Effector memory CD4-positive, alpha-beta T cell (primary cell): ENCODE measurements at regions not wholly inside any gene's neighbourhood (a gene's known extent, or its start where the extent isn't known, plus 50 kb on each side); places are given as distances from the start of the nearest gene placed in this dataset.
"Not testable (repeated sequence)": the region's sequence is repeated elsewhere in the genome, so short reads cannot be mapped to it uniquely, and the experiment has no call there.

Experiments
- DNase-seq, 3 donors: peaks; one replicate each; pipeline ENCODE4 v3.0.0-alpha.2; 2020
- H3K27ac ChIP-seq: 2 replicates; pipeline ENCODE4 v1.7.0; 2013; ENCODE audit warnings: mild to moderate bottlenecking, low read length, moderate library complexity; ENCODE audit not compliant: insufficient read depth, poor library complexity, severe bottlenecking
- H3K27me3 ChIP-seq: replicated peaks from 2 replicates; pipeline ENCODE4 v1.7.0; 2013; ENCODE audit warnings: mild to moderate bottlenecking, low read length; ENCODE audit not compliant: insufficient read depth, control insufficient read depth, poor library complexity, severe bottlenecking
- H3K36me3 ChIP-seq: 2 replicates; pipeline ENCODE4 v1.7.0; 2013; ENCODE audit warnings: mild to moderate bottlenecking, low read length, moderate library complexity; ENCODE audit not compliant: control insufficient read depth, insufficient read depth
- H3K4me1 ChIP-seq: 2 replicates; pipeline ENCODE4 v1.7.0; 2013; ENCODE audit warnings: low read length, mild to moderate bottlenecking; ENCODE audit not compliant: control insufficient read depth, insufficient read depth, poor library complexity, severe bottlenecking
- H3K4me3 ChIP-seq: 2 replicates; pipeline ENCODE4 v1.7.0; 2013; ENCODE audit warnings: low read length, low read depth, mild to moderate bottlenecking; ENCODE audit not compliant: insufficient read depth, poor library complexity, severe bottlenecking
- H3K9me3 ChIP-seq: 2 replicates; pipeline ENCODE4 v1.7.0; 2013; ENCODE audit warnings: mild to moderate bottlenecking, low read length, moderate library complexity; ENCODE audit not compliant: control insufficient read depth

DNA sequence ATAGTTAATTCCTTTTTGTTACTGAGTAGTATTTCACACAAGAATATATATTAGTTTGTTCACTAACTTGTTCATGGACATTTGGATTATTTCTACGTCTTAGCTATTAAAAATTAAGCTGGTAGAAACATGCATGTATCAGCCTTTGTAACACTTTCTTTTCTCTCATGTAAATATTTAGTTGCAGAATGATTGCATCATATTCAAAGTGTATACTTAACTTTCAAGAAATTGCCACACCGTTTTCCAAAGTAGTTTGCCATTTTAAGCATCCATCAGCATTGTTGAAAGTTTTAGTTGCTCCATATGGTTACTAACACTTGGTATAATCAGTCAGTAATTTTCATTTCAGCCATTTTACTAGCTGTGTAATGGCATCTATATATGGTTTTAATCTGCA lies 666.9 kb downstream of the NXPH1 start:
- no peaks in the 10 kb centered on the region for H3K9me3 ChIP-seq
- DNase-seq = no peak
- H3K4me1 ChIP-seq = no peaks in the 10 kb centered on the region
- H3K4me3 ChIP-seq = no peak overlapping the region
- H3K36me3 ChIP-seq = no peaks in the 10 kb centered on the region
- H3K27me3 ChIP-seq = no peaks in the 10 kb centered on the region
- H3K27ac ChIP-seq = no peak overlapping the region

DNA sequence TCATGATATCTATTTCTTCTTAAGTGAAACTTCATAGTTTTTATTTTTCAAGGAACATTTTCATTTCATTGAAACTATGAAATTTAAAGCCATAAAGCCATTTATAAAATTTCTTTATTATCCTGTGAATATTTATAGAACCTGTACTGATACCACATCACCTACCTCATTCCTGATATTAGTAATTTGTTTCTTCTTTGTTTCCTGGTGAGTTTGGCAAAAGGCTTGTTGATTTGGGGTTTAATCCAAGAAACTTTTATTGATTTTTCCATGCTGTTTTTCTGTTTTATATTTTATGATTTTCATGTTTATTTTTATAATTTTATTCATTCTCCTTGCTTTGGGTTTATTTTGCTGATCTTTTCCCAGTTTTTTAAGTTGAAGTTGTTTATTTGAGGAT lies 669.4 kb downstream of the NXPH1 start:
- DNase-seq = no peak

GRCh38 chr7:9106747-9107146 lies 673.3 kb downstream of the NXPH1 start:
- Histone ChIP-seq H3K9me3 (no peaks in the 10 kb centered on the region), H3K27me3 (no peaks in the 10 kb centered on the region), H3K4me1 (no peaks in the 10 kb centered on the region), H3K36me3 (no peaks in the 10 kb centered on the region), H3K27ac (no peak overlapping the region), H3K4me3 (no peak overlapping the region)
- DNase-seq = no peak

More for the DNA sequence above, 669.4 kb downstream of the NXPH1 start:
- Histone ChIP-seq H3K4me3 (no peak overlapping the region), H3K36me3 (no peaks in the 10 kb centered on the region), H3K4me1 (no peaks in the 10 kb centered on the region), H3K27ac (no peak overlapping the region), H3K9me3 (no peaks in the 10 kb centered on the region), H3K27me3 (no peaks in the 10 kb centered on the region)

DNA sequence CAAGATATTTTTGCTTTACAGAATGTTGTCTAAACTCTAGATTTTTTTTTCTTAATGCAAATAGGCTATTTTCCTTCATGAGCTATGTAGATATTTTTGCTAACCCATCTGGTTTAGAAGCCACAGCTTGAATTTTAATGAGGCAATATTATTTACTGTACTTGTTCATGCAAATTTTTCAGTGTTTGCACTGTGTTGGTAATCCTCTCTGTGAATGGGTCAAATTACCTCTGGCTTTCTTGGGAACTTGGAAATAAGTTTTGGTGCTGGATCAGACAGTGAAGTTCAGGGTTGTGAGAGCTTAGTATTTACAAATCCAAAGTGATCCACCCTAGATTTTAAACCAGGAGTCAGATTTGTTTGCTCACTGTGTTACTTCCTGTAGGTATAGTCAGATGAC lies 686.9 kb downstream of the NXPH1 start:
- Histone ChIP-seq H3K4me1 (no peaks in the 10 kb centered on the region), H3K9me3 (no peaks in the 10 kb centered on the region), H3K27ac (no peak overlapping the region), H3K27me3 (no peaks in the 10 kb centered on the region), H3K36me3 (no peaks in the 10 kb centered on the region), H3K4me3 (no peak overlapping the region)
- no peak for DNase-seq

DNA sequence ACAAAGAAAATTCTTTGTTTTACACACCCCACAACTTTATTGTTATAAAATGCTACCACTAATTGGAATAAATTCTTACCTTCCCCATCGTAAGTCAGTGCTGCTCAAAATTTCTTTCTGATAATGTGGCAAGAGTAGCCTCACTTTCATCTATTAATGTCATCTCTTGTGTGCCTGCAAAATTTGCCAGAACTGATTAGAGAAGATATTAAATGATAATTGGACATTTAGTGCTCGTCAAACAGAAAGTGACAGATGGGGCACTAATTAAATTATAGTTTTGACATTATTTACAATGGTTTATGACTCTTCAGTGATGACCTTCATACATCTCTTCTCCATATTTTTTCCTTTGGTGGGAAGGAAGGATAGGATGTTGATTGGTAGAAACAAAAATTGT lies 690.9 kb downstream of the NXPH1 start:
- Histone ChIP-seq H3K4me1 (no peaks in the 10 kb centered on the region), H3K27me3 (no peaks in the 10 kb centered on the region), H3K36me3 (no peaks in the 10 kb centered on the region), H3K9me3 (no peaks in the 10 kb centered on the region), H3K27ac (no peak overlapping the region), H3K4me3 (no peak overlapping the region)
- no peak for DNase-seq

DNA sequence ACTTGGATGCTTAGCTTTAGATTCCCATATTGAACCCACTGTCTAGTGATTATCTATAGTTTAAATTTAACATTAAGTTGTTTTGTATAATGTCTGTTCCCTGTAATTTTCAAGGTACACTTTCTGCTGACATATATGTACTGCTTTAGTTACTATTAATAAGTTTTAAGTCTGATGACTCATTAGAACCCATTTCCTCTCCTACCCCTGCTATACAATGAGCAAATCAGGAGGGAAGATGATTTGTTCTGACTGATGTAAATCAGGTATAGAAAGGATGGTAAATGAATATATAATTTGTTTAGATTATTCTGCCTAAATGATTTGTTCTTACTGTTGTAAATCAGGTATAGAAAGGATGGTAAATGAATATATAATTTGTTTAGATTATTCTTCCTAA lies 691.8 kb downstream of the NXPH1 start:
- no peak for DNase-seq
- no peak overlapping the region for H3K27ac ChIP-seq
- no peak overlapping the region for H3K4me3 ChIP-seq
- H3K36me3 ChIP-seq = no peaks in the 10 kb centered on the region
- no peaks in the 10 kb centered on the region for H3K27me3 ChIP-seq
- H3K4me1 ChIP-seq = no peaks in the 10 kb centered on the region
- no peaks in the 10 kb centered on the region for H3K9me3 ChIP-seq

GRCh38 chr7:9127901-9128300 lies 694.5 kb downstream of the NXPH1 start:
- Histone ChIP-seq H3K4me3 (no peak overlapping the region), H3K9me3 (no peaks in the 10 kb centered on the region), H3K4me1 (no peaks in the 10 kb centered on the region), H3K36me3 (no peaks in the 10 kb centered on the region), H3K27me3 (no peaks in the 10 kb centered on the region), H3K27ac (no peak overlapping the region)
- no peak for DNase-seq

DNA sequence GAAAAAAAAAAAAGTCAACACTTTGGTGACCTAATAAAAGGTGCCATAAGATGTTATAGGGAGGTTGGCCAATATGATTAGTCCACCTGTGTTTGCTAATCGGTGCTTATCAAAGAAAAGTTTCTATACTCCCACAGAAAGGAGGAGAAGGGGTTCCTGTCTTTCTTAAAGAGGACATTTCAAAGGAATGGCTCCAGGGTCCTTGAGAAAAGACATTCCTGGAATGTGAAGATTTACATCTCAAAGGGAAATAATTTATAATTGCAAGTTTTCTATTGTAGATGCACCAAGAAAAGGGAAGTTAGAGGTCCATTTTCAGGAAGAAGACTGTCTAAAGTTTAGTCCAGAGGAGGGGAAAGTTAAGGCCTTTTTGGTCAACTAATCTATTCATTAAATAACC lies 715.3 kb downstream of the NXPH1 start:
- H3K27ac ChIP-seq = no peak overlapping the region
- no peaks in the 10 kb centered on the region for H3K27me3 ChIP-seq
- H3K9me3 ChIP-seq = no peaks in the 10 kb centered on the region
- H3K36me3 ChIP-seq = no peaks in the 10 kb centered on the region
- DNase-seq = no peak
- no peak overlapping the region for H3K4me3 ChIP-seq
- H3K4me1 ChIP-seq = no peaks in the 10 kb centered on the region

DNA sequence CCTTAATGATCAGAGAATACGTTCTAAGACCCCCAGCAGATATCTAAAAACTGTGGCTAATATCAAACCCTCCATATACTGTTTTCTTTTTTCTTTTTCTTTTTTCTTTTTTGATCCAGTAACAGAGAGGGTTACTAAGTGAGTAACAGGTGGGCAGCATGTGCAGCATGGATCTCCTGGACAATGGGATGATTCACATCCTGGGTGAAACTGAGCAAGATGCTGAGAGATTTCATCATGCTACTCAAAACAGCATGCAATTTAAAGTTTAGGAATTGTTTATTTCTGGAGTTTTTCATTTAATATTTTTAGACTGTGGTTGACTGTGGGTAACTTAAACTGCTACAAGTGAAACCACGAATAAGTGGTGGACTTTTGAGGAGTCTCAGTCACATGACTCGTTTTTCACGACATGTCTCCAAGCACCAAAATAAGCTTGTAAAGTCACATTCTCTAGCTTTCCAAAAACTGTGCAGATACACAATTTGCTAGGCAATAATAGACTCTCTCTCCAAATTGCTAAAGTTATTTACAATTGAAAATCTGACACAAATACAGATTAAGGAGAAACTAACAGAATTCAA lies 716.2 kb downstream of the NXPH1 start:
- no peak for DNase-seq

DNA sequence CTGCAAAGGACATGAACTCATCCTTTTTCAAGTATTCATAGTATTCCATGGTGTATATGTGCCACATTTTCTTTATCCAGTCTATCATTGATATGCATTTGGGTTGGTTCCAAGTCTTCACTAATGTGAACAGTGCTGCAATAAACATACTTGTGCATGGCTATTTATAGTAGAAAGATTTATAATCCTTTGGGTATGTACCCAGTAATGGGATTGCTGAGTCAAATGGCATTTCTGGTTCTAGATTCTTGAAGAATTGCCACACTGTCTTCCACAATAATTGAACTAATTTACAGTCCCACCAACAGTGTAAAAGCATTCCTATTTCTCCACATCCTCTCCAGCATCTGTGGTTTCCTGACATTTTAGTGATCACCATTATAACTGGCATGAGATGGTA lies 730.3 kb downstream of the NXPH1 start:
- not testable (repeated sequence) for H3K4me1 ChIP-seq, H3K9me3 ChIP-seq, H3K4me3 ChIP-seq, DNase-seq, H3K27me3 ChIP-seq, H3K27ac ChIP-seq, H3K36me3 ChIP-seq

More for the DNA sequence above, 716.2 kb downstream of the NXPH1 start:
- Histone ChIP-seq H3K9me3 (no peaks in the 10 kb centered on the region), H3K4me3 (no peak overlapping the region), H3K36me3 (no peaks in the 10 kb centered on the region), H3K27me3 (no peaks in the 10 kb centered on the region), H3K4me1 (no peaks in the 10 kb centered on the region), H3K27ac (no peak overlapping the region)

DNA sequence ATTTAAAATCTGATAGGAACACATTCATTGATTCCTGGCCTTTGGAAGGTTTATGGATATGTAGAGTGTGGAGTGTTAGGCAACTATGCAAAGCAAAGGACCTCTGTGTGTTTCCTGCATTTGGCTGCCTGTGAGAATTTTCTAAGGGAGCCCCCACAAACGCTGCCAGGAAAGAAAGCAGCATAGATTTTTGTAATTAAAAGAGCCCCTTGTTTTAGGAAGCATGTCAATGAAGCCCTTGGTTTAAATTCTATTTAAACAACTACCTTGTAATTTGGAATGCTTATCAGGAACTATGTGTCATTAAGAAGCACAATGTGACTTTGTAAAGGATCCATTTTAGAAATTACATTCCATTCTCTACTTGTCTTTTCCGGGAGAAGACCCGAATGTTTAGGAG lies 742.5 kb downstream of the NXPH1 start:
- no peaks in the 10 kb centered on the region for H3K36me3 ChIP-seq
- no peaks in the 10 kb centered on the region for H3K4me1 ChIP-seq
- H3K27ac ChIP-seq = no peak overlapping the region
- no peaks in the 10 kb centered on the region for H3K9me3 ChIP-seq
- no peaks in the 10 kb centered on the region for H3K27me3 ChIP-seq
- no peak overlapping the region for H3K4me3 ChIP-seq
- DNase-seq = no peak
